Activated CD8-positive, alpha-beta T cell treated with anti-CD3 and anti-CD28 coated beads for 36 hours (primary cell): ENCODE measurements at regions not wholly inside any gene's neighbourhood (a gene's known extent, or its start where the extent isn't known, plus 50 kb on each side); places are given as distances from the start of the nearest gene placed in this dataset.
"Not testable (repeated sequence)": the region's sequence is repeated elsewhere in the genome, so short reads cannot be mapped to it uniquely, and the experiment has no call there.

Experiments
- ATAC-seq: fragments of 200-7000 bp; cut with Tn5 transposase; one replicate; pipeline ENCODE4 v1.10.0; 2021; ENCODE audit warnings: mild to moderate bottlenecking, moderate library complexity
- CTCF ChIA-PET: fragments of 350-600 bp; sonication (Branson Sonifier 250); formaldehyde crosslinking; loops from one replicate; lab custom pipeline; 2021; ENCODE audit warnings: antibody characterized with exemption; lab: Charles Lee
- POLR2A ChIA-PET: fragments of 350-600 bp; sonication (Branson Sonifier 250); formaldehyde crosslinking; loops from one replicate; lab custom pipeline; 2021; ENCODE audit warnings: antibody characterized with exemption; lab: Charles Lee
- DNase-seq: peaks from one replicate; pipeline ENCODE4 v3.0.0-alpha.2; 2020
- H3K27ac Mint-ChIP-seq: one replicate; pipeline ENCODE4 v1.8.0; 2021; ENCODE audit warnings: mild to moderate bottlenecking, mixed read lengths
- H3K27me3 Mint-ChIP-seq: one replicate; pipeline ENCODE4 v1.8.0; 2021; ENCODE audit warnings: mixed read lengths
- H3K36me3 Mint-ChIP-seq: one replicate; pipeline ENCODE4 v1.8.0; 2021; ENCODE audit warnings: low read depth, mixed read lengths
- H3K4me1 Mint-ChIP-seq: one replicate; pipeline ENCODE4 v1.8.0; 2021; ENCODE audit warnings: low read depth, mixed read lengths
- H3K4me3 Mint-ChIP-seq: one replicate; pipeline ENCODE4 v1.8.0; 2021; ENCODE audit warnings: mild to moderate bottlenecking, moderate library complexity, mixed read lengths
- H3K9me3 Mint-ChIP-seq: one replicate; pipeline ENCODE4 v1.8.0; 2021; ENCODE audit warnings: mixed read lengths
- intact Hi-C: fragments of 100-400 bp; cut with micrococcal nuclease; formaldehyde crosslinking; loops from one replicate; pipeline ENCODE4 v1.10.0; 2022
- TF ChIP-seq, protein P1 (sequence below): fragments of 200-600 bp; IDR thresholded peaks from one replicate; pipeline ENCODE4 v1.8.0; 2022; ENCODE audit warnings: antibody characterized with exemption, mild to moderate bottlenecking

DNA sequence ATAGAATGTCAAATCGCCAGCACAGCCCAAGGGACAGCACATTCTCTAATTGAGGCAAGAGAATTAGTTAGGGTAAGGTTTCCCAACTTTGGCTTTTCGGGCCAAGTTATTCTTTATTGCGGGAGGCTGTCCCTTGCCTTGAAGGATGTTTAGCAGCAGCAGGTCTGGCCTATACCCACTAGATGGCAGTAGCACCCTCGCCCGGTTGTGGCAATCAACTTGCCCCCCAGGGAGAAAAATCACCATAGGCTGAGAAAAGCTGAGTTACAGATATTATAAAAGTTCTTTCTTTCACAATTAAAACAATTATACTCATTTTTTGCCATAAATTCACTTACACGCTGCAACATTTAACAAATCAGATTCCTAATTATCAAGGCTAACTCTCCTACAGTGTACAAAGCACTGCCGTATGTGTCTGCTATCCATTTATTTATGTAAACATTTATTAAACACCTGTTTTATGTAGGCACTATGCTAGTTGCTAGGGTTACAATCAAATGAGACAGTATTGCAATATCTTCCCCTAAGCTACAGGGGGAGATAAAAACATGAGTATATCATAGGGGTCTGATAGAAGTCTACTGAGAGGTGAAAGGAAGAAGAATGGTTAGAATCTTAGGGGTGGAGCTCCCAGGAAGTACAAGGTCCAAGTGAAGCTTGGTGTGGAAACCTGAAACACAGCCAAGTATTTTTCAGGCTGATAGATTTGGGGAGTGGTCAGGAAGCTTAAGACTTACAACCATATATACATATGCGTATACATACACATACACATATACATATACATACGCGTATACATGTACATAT, 452.3 kb downstream of the RAB38 start:
- no peak overlapping the region for H3K27ac Mint-ChIP-seq
- H3K9me3 Mint-ChIP-seq: no peaks in the 10 kb centered on the region
- no peaks in the 10 kb centered on the region for H3K4me1 Mint-ChIP-seq
- ChIA-PET POLR2A (no interaction called here), CTCF (interaction anchor here (1.1 to 1.5 kb wide), 3 partner anchors 13 to 290 kb away, joined by 3 read pairs; no protein-coding TSS in a partner anchor)
- intact Hi-C loops: no loop called here
- no peak overlapping the region for H3K4me3 Mint-ChIP-seq
- TF ChIP-seq, protein P1, sequence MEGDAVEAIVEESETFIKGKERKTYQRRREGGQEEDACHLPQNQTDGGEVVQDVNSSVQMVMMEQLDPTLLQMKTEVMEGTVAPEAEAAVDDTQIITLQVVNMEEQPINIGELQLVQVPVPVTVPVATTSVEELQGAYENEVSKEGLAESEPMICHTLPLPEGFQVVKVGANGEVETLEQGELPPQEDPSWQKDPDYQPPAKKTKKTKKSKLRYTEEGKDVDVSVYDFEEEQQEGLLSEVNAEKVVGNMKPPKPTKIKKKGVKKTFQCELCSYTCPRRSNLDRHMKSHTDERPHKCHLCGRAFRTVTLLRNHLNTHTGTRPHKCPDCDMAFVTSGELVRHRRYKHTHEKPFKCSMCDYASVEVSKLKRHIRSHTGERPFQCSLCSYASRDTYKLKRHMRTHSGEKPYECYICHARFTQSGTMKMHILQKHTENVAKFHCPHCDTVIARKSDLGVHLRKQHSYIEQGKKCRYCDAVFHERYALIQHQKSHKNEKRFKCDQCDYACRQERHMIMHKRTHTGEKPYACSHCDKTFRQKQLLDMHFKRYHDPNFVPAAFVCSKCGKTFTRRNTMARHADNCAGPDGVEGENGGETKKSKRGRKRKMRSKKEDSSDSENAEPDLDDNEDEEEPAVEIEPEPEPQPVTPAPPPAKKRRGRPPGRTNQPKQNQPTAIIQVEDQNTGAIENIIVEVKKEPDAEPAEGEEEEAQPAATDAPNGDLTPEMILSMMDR: peak; percentile 34
- DNase-seq (peak; percentile 9), ATAC-seq (no peak)
- no peaks in the 10 kb centered on the region for H3K27me3 Mint-ChIP-seq
- H3K36me3 Mint-ChIP-seq: no peaks in the 10 kb centered on the region

DNA sequence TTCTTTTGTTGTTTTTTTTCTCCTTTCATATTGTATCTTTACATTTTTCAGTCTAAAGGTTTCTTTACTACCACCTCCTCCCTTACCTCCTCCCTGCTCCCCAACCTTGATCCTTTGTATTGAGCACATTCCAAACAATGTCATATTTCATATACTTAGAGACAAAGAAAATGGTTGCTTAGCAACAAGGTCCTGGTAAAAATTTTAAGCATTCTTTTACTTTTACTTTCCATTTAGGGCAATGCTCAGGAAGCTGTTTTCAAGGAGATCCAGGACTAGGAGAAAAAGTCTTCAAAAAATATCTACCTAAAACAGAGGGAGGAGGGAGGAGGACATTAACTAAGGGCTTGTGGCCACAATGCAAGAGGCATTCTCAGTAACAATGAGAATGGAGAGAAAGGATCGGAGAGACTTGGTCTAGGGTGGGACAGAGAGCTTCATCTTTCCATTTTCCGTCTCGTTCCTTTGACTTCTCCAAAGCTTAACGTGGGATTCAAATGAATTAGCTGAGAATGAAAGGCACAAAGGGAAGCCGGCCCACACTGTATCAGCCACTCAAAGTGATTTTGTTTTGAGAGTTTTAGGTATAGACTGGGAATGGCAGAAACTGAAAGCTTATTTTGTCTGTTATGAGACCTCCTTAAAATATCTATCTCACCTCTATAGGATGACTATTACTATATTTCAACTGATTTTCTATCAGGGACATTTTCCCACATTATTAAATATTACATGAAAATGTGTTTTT, 455.7 kb downstream of the RAB38 start:
- ChIA-PET POLR2A (no interaction called here), CTCF (no interaction called here)
- no peaks in the 10 kb centered on the region for H3K4me1 Mint-ChIP-seq
- no peak overlapping the region for H3K27ac Mint-ChIP-seq
- DNase-seq (no peak), ATAC-seq (no peak)
- H3K4me3 Mint-ChIP-seq: no peak overlapping the region
- no peaks in the 10 kb centered on the region for H3K27me3 Mint-ChIP-seq
- TF ChIP-seq, protein P1: no peak
- H3K9me3 Mint-ChIP-seq: no peaks in the 10 kb centered on the region
- H3K36me3 Mint-ChIP-seq: no peaks in the 10 kb centered on the region
- intact Hi-C loops: no loop called here

DNA sequence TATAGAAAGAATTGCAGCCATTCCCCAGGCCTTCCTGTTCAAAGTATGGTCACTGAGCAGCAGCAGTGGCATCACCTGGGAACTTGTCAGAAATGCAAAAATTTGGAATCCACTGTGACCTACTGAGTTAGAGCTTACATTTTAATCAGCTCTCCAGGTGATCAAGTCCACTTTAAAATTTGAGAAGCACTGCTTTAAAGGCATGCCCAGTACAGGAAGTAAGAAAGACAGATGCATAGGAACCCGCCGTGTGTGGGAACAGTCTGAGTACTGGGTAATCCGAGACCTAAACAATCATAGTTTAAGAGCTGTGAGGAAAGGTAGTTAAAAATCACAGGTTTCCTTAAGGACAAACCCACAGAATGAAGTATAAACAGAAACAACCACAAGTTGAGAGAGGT, 462.4 kb downstream of the RAB38 start:
- Mint-ChIP-seq H3K27me3 (no peaks in the 10 kb centered on the region), H3K27ac (no peak overlapping the region), H3K9me3 (no peaks in the 10 kb centered on the region), H3K36me3 (no peaks in the 10 kb centered on the region), H3K4me1 (no peaks in the 10 kb centered on the region), H3K4me3 (no peak overlapping the region)
- no peak for DNase-seq
- TF ChIP-seq, protein P1: no peak
- ATAC-seq: no peak
- ChIA-PET CTCF (no interaction called here), POLR2A (no interaction called here)
- intact Hi-C loops: no loop called here

DNA sequence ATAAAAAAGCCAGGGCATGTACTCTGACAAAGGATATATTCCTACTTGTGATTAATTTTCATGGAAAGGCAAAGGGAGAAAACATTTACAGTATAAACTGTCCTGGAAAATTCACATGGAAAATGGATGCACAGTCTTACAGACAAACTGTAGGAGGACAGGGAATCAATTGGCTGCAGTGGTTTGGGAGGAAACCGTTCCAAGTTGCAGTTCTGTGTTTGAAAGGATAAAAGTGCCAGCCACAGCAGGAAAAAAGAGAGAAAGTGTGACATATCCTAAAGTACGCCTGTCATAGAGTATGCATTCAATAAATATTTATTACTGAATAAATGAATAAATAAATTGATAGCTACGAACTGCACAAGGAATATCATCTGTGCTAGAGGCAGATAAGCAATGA, 462.9 kb downstream of the RAB38 start:
- H3K4me3 Mint-ChIP-seq: no peak overlapping the region
- ChIA-PET POLR2A (no interaction called here), CTCF (no interaction called here)
- ATAC-seq: no peak
- no peaks in the 10 kb centered on the region for H3K9me3 Mint-ChIP-seq
- H3K4me1 Mint-ChIP-seq: no peaks in the 10 kb centered on the region
- no peaks in the 10 kb centered on the region for H3K36me3 Mint-ChIP-seq
- intact Hi-C loops: no loop called here
- no peak overlapping the region for H3K27ac Mint-ChIP-seq
- TF ChIP-seq, protein P1: no peak
- DNase-seq: no peak
- no peaks in the 10 kb centered on the region for H3K27me3 Mint-ChIP-seq

DNA sequence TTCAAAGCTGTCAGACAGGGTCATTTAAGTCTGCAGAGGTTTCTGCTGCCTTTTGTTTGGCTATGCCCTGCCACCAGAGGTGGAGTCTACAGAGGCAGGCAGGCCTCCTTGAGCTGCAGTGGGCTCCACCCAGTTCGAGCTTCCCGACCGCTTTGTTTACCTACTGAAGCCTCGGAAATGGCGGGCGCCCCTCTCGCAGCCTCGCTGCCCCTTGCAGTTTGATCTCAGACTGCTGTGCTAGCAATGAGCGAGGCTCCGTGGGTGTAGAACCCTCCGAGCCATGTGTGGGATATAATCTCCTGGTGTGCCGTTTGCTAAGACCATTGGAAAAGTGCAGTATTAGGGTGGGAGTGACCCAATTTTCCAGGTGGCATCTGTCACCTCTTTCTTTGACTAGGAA, 471.7 kb downstream of the RAB38 start:
- H3K4me3 Mint-ChIP-seq, intact Hi-C loops, DNase-seq, H3K27ac Mint-ChIP-seq, H3K27me3 Mint-ChIP-seq, H3K36me3 Mint-ChIP-seq, ATAC-seq, POLR2A ChIA-PET, H3K4me1 Mint-ChIP-seq, CTCF ChIA-PET: not testable (repeated sequence)
- H3K9me3 Mint-ChIP-seq: peaks cover 11% of the 10 kb centered on the region
